Small intestine (tissue), 7 donors: ENCODE measurements at regions not wholly inside any gene's neighbourhood (a gene's known extent, or its start where the extent isn't known, plus 50 kb on each side); places are given as distances from the start of the nearest gene placed in this dataset.

ENCODE experiments used
- DNase-seq, 2 donors: peaks; one replicate each; pipeline versions ENCODE4 v3.0.0 to v3.0.0-alpha.2; 2013
- FAIRE-seq: peaks from 2 replicates; lab custom pipeline; 2012; peaks lifted over from hg19 to GRCh38; lab: Jason Lieb, UNC
- H3K27ac ChIP-seq, 3 donors: one replicate each; pipeline ENCODE4 v1.5.1; 2013; ENCODE audit warnings: low read length in 2 of 3, mild to moderate bottlenecking in 2 of 3, control low read depth in 1 of 3, inconsistent platforms in 1 of 3, low read depth in 1 of 3, moderate library complexity in 1 of 3
- H3K27me3 ChIP-seq, 3 donors: one replicate each; pipeline ENCODE4 v1.6.1; 2013; ENCODE audit warnings: low read length in 3 of 3, inconsistent platforms in 1 of 3; ENCODE audit not compliant: control insufficient read depth in 3 of 3, insufficient read depth in 3 of 3
- H3K36me3 ChIP-seq, 3 donors: one replicate each; pipeline ENCODE4 v1.6.1; 2013; ENCODE audit warnings: low read length in 3 of 3, inconsistent platforms in 1 of 3, low read depth in 1 of 3, mild to moderate bottlenecking in 1 of 3, moderate library complexity in 1 of 3; ENCODE audit not compliant: control insufficient read depth in 3 of 3, insufficient read depth in 2 of 3
- H3K4me1 ChIP-seq, 3 donors: one replicate each; pipeline ENCODE4 v1.6.1; 2013; ENCODE audit warnings: low read length in 2 of 3, inconsistent platforms in 1 of 3, low read depth in 1 of 3, mild to moderate bottlenecking in 1 of 3, moderate library complexity in 1 of 3; ENCODE audit not compliant: control insufficient read depth in 3 of 3, insufficient read depth in 2 of 3
- H3K4me3 ChIP-seq, 3 donors: one replicate each; pipeline ENCODE4 v1.5.1; 2013; ENCODE audit warnings: low read length in 3 of 3, control low read depth in 1 of 3, inconsistent platforms in 1 of 3, low read depth in 1 of 3, mild to moderate bottlenecking in 1 of 3, moderate library complexity in 1 of 3
- H3K9me3 ChIP-seq, 2 donors: one replicate each; pipeline ENCODE4 v1.6.1; 2013; ENCODE audit warnings: low read depth in 1 of 2, low read length in 1 of 2; ENCODE audit not compliant: control insufficient read depth in 2 of 2, insufficient read depth in 1 of 2
- WGBS, 3 donors: extraction: QIAGEN DNeasy Blood & Tissue Kit; methylation state at CpG; one replicate each; pipeline ENCODE4 v1.1.7; 2013; 5-methylcytosine and 5-hydroxymethylcytosine counted together
- donor health status: healthy with polysubstance abuse.
- donor health status: control.
- donor health status: control.
- donor health status: Bipolar disorder and iron deficiency.
- donor health status: healthy.

DNA sequence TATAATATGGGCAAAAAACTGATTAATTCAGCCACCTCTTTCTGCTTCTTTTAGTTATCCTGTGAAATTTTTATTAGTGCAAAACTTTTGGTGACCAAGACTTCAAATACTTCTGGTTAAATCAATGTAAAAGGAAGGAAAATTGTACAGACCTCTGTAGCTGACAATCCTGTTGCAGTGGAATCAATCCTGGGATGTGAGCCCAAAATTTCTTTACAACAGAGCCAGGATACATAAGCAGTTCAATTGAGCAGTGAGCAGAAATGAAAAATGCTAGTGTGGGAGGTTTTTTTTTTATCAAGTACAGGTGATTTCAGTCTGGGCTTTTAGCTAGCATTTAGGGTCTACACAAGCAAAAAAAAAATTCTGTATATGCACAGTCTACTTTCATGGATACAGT lies 398.0 kb downstream of the OTOL1 start:
- DNase-seq: no peak
- Histone ChIP-seq H3K9me3 (peaks cover 0 to 11% of the 10 kb centered on the region in 2 donors), H3K4me1 (no peaks in the 10 kb centered on the region), H3K27ac (no peak overlapping the region), H3K4me3 (no peak overlapping the region), H3K36me3 (no peaks in the 10 kb centered on the region), H3K27me3 (no peaks in the 10 kb centered on the region)
- FAIRE-seq: no peak

DNA sequence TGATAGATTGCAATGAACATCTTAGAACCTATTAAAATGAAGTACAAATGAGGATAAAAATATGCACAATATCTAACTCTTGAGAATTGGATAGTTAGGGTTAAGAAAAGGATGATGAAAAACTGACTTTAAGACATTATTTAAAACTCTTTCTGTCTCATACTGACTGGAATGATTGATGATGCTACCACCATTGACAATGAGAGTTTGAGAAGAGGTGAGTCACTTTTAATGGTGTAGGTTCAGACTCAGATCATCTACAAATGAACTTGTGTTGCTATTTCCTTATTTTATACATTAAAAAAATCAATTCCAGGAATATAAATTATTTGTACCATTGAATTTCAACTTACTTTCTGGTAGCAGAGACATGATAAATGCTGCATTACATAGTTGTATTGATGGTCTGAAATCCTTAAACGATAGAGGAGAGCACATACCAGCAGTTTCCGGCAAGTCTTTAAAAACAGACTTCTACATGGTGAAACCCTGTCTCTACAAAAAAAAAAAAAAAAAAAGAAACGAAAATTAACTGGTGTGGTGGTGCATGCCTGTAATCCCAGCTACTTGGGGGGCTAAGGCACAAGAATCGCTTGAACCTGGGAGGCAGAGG lies 409.0 kb downstream of the OTOL1 start:
- no peak for FAIRE-seq
- 73 to 94% (median 83%) methylated on average over 3 to 4 of the region's 4 CpGs for WGBS, 3 donors
- H3K9me3 ChIP-seq: no peaks in the 10 kb centered on the region
- no peak for DNase-seq
- H3K27ac ChIP-seq: no peak overlapping the region
- H3K36me3 ChIP-seq: no peaks in the 10 kb centered on the region
- no peak overlapping the region for H3K4me3 ChIP-seq
- H3K4me1 ChIP-seq: no peaks in the 10 kb centered on the region
- H3K27me3 ChIP-seq: no peaks in the 10 kb centered on the region

DNA sequence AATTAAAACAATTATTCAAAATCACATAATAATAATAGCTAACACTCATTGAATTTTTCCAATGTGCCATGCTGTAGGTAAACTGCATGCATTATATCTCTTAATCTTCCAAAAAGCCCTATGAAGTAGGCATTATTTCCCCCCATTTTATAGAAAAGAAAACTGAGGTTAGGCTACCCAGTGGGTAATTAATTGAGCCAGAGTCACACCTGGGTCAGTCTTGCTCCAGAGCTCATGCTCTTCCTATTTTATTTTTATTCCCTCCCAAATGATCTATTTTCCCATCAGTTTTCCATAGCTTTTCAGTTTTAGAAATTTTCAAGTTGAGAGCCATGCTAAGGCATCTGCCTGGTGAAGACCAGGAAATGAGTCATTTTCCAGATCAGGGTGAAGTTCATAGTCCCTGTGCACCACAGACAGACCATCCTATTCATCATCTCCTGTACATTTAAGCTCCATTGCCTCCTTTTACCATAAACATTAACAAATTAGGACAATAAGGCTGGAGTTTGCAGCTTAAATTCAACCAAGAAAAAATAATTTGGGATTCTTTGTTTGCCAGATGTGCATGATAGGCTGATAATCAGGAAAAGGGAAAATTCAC lies 417.3 kb downstream of the OTOL1 start:
- Histone ChIP-seq H3K27ac (no peak overlapping the region), H3K9me3 (no peaks in the 10 kb centered on the region), H3K36me3 (no peaks in the 10 kb centered on the region), H3K4me1 (no peaks in the 10 kb centered on the region), H3K4me3 (no peak overlapping the region), H3K27me3 (no peaks in the 10 kb centered on the region)
- DNase-seq: peak in 1 of 2 donors; percentile 39
- FAIRE-seq: no peak

DNA sequence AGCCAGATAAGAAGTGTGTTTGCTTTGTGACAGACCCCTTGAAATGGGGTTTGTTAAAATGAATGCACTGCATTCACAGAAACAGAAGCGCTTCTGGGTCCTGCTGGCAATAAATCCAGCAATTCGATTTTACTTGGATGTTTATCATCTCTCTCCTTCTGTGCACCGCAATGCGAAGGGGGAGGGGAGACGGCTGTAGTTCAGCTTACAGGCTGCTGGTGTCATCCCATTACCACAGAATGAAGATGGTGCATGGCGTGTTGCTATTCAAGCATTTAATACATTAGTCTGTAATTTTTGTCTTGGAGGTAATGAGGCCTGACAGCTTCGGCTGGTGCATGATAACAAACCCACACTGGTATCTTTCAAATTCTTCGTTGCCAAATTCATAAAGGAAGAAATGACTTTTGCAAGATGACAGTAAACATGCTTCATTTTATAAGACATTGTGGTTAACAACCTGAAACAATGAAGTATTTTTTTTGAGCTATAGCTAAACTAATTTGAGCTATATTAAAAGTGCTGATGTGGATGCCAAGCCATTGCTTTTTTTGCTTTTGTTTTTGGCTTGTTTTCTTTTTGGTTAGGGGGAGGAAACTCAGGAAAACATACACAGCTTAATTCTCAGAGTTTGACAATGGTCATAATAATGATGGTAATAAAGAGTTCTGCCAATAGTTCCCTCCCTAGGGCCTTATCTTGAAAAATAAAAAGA lies 418.3 kb downstream of the OTOL1 start:
- Histone ChIP-seq H3K4me1 (no peaks in the 10 kb centered on the region), H3K27me3 (no peaks in the 10 kb centered on the region), H3K4me3 (no peak overlapping the region), H3K9me3 (no peaks in the 10 kb centered on the region), H3K36me3 (no peaks in the 10 kb centered on the region), H3K27ac (no peak overlapping the region)
- 22 to 38% (median 30%) methylated on average over 8 of the region's 8 CpGs for WGBS, 3 donors
- DNase-seq: peak in 1 of 2 donors; percentile 57
- no peak for FAIRE-seq

DNA sequence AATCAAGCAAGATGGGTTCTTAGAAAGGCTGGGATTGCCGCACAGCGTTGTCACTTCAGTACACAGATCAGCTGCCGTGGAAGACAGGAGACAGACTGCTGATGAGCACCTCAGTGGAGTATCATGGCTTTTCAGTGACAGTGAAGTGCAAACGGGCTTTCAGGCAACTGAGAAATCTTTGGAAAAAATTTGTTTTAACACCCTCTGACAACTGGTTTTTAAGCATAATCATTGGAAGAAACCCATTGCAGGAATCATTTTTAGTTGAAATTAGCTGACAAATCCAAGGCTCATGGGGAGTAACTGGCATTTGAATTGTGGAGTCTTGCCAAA lies 418.8 kb downstream of the OTOL1 start:
- WGBS, 3 donors: 40 to 51% (median 47%) methylated on average over 4 of the region's 4 CpGs
- H3K4me1 ChIP-seq: no peaks in the 10 kb centered on the region
- no peak for FAIRE-seq

DNA sequence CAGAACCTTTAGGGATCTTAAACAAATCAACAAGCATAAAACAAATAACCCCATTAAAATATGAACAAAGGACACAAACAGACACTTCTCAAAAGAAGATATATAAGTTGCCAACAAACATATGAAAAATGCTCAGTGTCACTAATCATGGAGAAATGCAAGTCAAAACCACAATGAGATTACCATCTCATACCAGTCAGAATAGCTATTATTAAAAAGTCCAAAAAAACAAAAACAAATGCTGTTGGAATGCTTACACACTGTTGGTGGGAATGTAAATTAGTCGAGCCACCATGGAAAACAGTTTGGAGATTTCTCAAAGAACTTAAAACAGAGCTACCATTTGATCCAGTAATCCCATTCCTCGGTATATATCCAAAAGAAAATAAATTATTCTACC lies 423.6 kb downstream of the OTOL1 start:
- H3K36me3 ChIP-seq: no peaks in the 10 kb centered on the region
- H3K9me3 ChIP-seq: peaks cover 0 to 3% of the 10 kb centered on the region in 2 donors
- no peak overlapping the region for H3K27ac ChIP-seq
- WGBS, 3 donors: 56 to 78% (median 63%) methylated on average over 2 of the region's 2 CpGs
- H3K4me1 ChIP-seq: no peaks in the 10 kb centered on the region
- no peak for FAIRE-seq
- no peak for DNase-seq
- H3K4me3 ChIP-seq: no peak overlapping the region
- no peaks in the 10 kb centered on the region for H3K27me3 ChIP-seq

More for the DNA sequence above, 418.8 kb downstream of the OTOL1 start:
- H3K36me3 ChIP-seq: no peaks in the 10 kb centered on the region
- H3K27ac ChIP-seq: no peak overlapping the region
- H3K27me3 ChIP-seq: no peaks in the 10 kb centered on the region
- no peak overlapping the region for H3K4me3 ChIP-seq
- H3K9me3 ChIP-seq: no peaks in the 10 kb centered on the region
- DNase-seq: no peak

DNA sequence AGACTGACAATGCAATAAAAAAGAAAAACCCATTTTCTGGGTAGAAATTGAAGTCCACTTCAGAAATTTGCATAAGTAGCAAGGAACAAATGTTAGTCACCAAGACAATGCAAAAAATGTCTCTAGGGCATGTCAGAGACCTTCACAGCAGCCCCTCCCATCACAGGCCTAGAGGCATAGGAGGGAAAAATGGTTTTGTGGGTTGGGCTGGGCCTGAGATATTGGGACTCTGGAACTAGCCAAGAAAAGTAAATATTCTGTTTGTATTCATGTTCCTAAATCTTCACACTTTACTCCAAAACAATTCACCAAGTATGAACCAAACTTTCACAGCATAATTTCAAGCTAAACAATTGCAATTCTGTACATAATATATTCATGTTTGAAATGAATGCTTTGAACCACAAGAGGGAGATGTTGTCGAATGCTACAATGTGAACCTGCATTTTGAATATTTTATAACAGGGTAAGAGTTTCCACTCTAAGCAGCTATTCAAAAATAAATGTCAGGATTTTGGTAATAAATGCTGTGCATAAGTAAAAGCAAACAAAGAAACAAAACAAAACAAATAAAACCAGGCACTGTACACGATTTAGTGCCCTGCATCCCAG lies 429.2 kb downstream of the OTOL1 start:
- Histone ChIP-seq H3K4me3 (no peak overlapping the region), H3K27ac (no peak overlapping the region), H3K27me3 (no peaks in the 10 kb centered on the region), H3K4me1 (no peaks in the 10 kb centered on the region), H3K9me3 (peaks cover 0 to 15% of the 10 kb centered on the region in 2 donors), H3K36me3 (no peaks in the 10 kb centered on the region)
- FAIRE-seq (no peak), DNase-seq (no peak)
- 70 to 79% (median 77%) methylated on average over 2 of the region's 2 CpGs for WGBS, 3 donors

DNA sequence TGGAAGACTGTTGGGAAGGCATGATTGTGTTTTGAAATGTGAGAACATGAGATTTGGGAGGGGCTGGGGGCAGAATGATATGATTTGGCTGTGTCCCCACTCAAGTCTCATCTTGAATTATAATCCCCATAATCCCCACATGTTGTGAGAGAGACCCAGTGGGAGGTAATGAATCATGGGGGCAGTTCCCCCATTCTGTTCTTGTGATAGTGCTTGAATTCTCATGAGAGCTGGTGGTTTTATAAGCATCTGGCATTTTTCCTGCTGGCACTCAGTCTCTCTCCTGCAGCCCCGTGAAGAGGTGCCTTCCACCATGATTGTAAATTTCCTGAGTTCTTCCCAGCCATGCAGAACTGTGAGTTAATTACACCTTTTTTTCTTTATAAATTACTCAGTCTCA lies 430.5 kb downstream of the OTOL1 start:
- Histone ChIP-seq H3K36me3 (no peaks in the 10 kb centered on the region), H3K27me3 (no peaks in the 10 kb centered on the region), H3K4me3 (no peak overlapping the region), H3K27ac (no peak overlapping the region), H3K9me3 (peaks cover 0 to 15% of the 10 kb centered on the region in 2 donors), H3K4me1 (no peaks in the 10 kb centered on the region)
- FAIRE-seq (no peak), DNase-seq (no peak)
- WGBS, 3 donors: 64 to 83% (median 82%) methylated on average over 1 of the region's 1 CpG
